Right lobe of liver (tissue), 4 donors: ENCODE measurements at regions not wholly inside any gene's neighbourhood (a gene's known extent, or its start where the extent isn't known, plus 50 kb on each side); places are given as distances from the start of the nearest gene placed in this dataset.

Experiments used
- CTCF ChIP-seq, 4 donors: fragments of 200-600 bp in 3 of 4; fragments of 450-650 bp in 1 of 4; IDR thresholded peaks; one replicate each; pipeline versions ENCODE4 v1.5.1 to v1.8.0; 2016 to 2022; ENCODE audit warnings: antibody characterized with exemption in 4 of 4, mild to moderate bottlenecking in 2 of 4
- POLR2A ChIP-seq: fragments of 450-650 bp; IDR thresholded peaks from one replicate; pipeline ENCODE4 v1.6.1; 2017; ENCODE audit warnings: antibody characterized with exemption, mild to moderate bottlenecking
- donor health status: DM: no; HTN: no; CAD: no.
- donor health status: DM: no; HTN: no; CAD: no.
- donor health status: DM: no; HTN: yes; CAD: no.

GRCh38 chr1:185680453-185680852 is 53.7 kb upstream of the HMCN1 start:
- TF ChIP-seq CTCF (IDR thresholded peaks at IDR 0.05) (no peak), POLR2A (no peak)
